ENCODE measurements at regions not wholly inside any gene's neighbourhood (a gene's known extent, or its start where the extent isn't known, plus 50 kb on each side); places are given as distances from the start of the nearest gene placed in this dataset.

GRCh38 chr3:107982165-107982564 is 108.7 kb downstream of the CD47 start:
- TF ChIP-seq CTCF (IDR thresholded peaks at IDR 0.05) = no peak
- no peak for TF ChIP-seq POLR2A (IDR thresholded peaks at IDR 0.05)

Data from body of pancreas (tissue), 4 donors.